HG02884 (cell line): ENCODE measurements at regions not wholly inside any gene's neighbourhood (a gene's known extent, or its start where the extent isn't known, plus 50 kb on each side); places are given as distances from the start of the nearest gene placed in this dataset.
"Not testable (repeated sequence)": the region's sequence is repeated elsewhere in the genome, so short reads cannot be mapped to it uniquely, and the experiment has no call there.

Source experiments
- ATAC-seq: cut with Tn5 transposase; IDR thresholded peaks from one replicate; pipeline ENCODE4 v1.9.1; 2021; ENCODE audit warnings: mild to moderate bottlenecking, moderate library complexity; ENCODE audit not compliant: unreplicated experiment

DNA sequence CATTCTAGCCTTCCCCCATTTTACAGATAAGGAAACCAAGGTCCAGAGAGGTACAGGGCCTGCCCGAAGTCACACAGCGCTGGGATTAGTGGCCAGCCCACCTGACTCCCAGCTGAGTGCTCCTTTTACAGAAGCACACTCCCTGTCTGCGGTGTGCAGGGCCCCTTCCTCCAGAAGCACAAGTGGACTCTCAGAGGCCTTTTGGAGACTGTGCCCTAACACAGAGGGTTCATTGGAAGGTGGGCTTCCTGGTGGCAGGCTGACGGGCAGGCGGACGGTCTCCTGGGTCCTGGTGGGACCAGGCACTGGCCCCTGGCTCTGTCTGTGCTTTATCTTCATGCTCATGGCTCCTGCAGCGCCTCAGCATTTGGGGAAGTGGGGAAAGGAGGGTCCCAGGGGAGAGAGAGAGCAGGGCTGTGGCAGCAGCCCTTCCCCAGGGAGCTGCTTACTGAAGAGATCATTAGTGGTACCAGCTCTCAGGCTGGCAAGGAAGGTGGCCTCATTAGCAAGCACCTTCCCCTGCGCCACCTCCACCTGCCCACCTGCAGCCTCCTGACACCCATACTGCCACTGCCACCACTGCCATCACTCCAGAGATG, 83.1 kb upstream of the GOLGA6L4 start:
- ATAC-seq: not testable (repeated sequence)

DNA sequence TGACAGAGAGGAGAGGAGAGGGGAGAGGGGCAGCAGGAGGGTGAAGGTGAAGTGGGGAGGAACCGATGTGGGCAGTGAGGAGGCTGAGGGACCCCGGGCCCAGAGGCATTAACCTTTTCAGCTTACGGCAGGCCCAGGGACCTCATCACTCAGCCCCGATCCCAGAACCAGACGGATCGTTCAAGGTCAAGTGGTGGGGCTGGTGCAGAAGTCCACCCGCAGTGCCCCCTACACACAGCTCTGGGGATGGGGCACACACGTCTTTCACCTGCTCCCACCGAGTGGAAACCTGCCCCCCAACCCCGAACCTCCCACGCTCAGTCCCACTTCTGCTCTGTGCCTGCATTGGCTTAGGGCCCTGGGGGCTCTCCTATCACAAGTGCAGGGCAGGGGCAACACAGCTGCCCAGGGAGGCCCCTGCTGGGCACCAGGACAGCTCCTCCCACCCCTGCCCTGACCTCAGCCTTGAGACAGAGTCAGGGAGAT, 81.9 kb upstream of the GOLGA6L4 start:
- ATAC-seq: not testable (repeated sequence)

DNA sequence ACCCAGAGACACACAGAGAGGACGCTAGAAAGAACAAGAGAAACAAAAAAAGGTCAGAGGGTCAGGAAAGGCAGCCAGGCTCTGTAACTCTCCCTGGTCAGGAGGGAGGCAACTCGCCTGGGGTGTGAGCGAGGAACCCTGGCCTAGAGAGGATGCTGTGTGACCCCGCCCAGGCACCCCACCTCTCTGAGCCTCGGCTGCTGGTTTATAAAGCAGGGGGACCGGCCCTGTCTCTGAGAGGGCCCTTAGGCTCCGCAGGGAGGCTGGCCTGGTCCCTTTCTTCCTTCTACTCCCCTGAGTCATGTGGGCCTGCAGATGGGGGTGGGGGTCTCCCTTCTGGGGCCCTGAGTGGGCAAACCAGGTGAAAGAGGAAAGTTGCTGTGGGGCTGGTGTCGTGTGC, 81.3 kb upstream of the GOLGA6L4 start:
- ATAC-seq: not testable (repeated sequence)

DNA sequence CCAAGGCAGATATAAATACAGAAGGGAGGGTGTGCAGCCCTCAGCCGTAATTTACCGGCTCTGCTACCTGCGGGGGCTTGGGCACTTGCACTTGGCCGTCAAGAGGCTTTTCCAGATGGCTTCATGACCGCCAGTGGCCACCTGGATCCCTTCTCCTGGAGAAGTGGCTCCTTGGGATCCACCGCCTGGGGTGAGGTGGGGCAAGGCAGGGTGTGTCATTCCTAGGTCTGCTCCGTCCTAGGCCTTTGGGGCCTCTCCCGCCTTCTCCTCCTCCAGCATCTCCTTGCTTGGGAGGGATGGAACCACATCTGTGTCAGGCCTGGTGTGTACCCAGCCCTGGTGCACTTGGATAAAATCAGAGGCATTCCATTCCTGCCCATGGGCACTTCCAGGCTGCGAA, 80.8 kb upstream of the GOLGA6L4 start:
- not testable (repeated sequence) for ATAC-seq

DNA sequence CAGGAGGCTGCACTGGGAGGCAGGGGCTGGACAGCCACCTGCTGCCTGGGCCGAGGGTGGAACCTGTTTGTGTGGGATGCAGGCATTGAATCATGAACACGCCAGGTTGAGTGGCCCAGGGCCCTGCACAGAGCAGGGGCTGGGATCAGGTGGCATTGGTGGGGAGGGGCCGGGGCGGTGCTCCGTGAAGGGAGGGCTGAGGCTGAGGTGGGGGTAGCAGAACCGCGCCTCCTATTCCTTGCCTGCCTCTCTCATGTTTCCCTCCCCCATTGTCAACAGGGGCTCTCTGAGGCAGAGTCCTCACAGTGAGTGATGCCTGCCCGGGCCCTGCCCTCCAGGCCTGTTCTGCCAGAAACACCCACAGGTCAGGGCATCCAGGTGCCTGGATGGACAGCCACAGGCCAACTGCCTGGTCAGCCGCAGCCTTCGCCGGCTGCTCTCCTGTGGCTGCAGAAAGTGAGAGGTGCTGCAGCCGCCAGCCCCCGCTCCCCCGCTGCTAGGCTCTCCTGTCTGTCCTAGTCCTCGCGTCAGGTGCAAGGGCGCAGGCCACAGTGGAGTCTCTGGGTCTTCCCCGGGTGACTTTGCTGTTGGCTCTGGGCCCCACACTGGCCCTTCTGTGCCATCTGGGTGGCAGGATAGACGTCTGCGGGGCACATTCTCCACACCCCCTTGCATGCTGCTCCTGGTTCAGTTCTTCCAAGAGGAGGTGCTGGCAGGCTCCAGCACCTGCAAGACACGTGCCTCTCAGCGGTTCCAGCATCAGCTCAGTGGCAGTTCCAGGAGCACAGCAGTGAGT, 79.6 kb upstream of the GOLGA6L4 start:
- ATAC-seq: not testable (repeated sequence)

DNA sequence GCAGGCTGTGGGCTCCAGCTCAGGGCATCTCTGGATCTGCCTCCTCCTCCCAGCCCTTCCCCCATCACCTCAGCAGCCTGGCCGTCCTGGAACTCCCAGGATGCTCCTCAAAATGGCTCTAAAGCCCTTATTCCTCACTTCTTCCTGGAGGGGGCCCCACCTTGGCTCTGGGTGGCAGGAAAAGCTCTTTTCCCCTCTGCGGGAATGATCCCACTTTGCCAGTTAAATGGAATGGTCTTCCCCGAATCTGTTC, 79.1 kb upstream of the GOLGA6L4 start:
- not testable (repeated sequence) for ATAC-seq

DNA sequence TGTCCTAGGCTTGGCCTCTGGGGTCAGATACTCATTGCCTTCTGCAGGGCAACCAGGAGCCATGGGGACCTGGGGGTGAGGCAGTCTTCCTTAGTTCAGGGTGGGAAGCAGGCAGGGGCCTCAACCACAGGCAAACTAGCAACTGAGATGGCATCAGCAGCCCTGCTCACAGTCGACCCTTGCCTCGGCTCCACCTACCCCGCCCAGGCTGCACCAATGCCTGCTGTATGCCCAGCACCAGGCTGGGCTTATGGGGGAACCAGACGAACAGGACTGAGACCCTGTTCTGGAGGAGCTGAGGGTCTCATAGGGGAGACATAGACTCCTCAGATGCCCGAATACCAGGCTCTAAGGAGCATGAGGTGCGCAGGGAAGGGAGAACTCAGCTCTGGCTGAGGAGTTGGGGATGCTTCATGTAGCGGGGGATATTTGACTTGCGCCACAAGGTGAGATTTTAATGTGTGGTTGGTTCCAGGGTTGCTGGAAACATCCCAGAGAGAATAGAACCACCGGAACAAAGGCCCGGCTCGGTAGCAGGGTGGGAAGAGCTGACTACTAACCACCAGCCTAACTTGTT, 78.4 kb upstream of the GOLGA6L4 start:
- not testable (repeated sequence) for ATAC-seq

DNA sequence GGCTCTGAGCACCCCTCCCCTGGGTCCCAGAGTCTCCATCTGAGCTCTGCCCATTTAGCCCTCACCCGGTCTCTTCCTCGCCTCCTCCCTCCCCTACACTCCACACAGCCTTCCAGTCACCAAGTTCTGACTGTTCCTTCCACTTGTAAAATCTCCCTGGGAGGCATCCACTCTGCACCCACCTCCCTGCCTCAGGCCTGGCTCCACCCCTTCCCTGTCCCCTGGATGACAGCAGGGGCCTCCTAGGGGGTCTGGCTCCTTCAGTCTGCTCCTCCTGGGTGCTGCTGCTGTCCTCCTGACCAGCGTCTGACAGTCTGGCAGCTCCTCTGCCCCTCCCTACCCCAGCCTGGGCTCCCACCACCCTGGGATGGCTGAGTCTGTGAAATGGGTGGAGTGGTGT, 77.7 kb upstream of the GOLGA6L4 start:
- not testable (repeated sequence) for ATAC-seq

DNA sequence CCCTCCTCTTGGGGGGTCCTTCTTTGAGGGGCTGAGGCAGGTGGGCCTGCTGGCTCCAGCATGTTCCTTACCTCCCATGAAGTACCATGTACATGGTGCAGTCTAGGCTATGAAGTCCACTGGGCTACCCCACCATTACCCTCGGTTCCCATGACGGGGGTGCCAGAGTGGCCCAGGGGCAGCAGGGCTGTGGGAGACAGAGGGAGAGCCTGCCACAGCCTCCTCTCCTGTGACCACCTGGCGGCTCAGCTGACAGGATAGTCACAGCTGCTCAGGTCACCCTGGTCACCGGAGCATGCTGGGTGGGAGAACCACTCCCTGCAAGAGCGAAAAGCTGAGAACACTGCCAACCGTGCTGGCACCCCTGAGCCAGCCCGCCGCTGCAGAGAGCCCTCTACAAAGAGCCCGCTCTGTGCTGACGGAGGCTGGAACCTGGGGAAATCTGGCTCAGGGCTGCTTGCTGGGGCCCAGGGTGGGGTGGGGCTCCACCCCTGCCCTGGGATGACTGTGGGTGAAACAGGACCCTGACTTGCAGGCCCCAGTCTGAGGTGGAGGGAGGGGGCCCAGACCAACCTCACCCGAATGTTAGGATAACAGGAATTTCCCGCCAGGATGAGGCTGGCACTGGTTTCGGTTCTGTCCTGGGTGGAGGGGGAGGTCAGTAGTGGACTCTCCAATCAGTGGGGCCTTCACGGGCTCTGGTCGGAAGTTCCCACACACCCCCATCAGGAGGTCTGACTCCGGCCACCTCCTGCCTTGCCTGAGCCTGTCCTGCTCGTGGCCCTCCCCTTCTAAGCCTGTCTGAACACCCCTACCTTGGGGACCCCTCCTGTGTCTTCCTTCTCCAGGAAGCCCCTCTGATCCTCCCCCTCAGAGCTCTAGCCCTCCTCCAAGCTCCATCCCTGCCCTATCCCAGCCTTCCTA, 76.0 kb upstream of the GOLGA6L4 start:
- not testable (repeated sequence) for ATAC-seq

DNA sequence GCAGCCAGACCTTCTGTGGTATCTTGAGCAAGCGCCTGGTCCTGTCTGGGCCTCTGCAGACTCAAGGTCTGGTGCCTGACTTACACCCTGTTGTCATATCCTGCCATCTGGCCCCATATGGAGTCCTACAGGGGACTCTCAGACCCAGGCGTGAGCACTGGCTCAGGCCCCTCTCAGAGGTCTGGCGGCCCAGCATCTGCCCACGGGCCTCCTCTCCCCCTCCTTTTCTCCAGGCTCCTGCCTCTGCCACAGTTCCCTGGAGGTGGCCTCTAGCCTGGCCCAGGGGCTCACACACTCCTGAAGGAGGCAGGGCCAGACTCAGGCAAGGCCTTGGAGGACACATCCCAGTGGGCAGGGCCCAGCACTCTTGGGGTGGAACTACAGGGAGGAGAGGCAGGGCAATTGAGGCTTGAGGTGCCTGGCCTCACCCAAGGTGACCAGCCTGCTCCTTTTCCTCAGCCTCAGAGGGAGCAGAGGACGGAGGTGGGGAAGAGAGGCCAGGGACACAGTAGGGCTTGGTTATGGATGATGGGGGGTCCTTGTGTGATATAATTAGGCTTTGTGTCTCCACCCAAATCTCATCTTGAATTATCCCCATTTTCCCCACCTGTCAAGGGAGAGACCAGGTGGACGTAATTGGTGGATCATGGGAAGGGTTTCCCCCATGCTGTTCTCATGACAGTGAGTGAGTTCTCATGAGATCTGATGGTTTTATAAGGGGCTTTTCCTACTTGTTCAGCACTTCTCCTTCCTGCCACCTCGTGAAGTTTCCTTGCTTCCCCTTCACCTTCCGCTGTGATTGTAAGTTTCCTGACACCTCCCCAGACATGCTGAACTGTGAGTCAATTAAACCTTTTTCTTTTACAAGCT, 70.9 kb upstream of the GOLGA6L4 start:
- ATAC-seq: not testable (repeated sequence)

DNA sequence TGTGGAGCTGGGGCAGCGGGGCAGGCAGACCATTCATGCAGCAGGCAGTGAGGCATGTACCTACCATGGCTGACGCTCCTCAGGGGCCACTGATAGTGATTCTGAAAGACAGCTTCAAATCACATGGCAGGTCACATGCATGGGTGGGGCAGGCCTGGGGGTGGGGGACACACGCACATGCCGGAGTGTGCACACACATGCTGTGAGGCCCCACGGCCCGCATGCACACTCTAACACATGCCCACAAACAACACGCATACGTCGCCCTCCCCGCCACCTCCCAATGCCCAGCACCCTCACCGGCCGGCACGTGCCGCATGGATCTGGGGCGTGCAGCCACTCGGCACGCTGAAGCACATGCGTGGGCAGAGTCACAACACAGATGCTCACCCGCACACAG, 65.5 kb upstream of the GOLGA6L4 start:
- not testable (repeated sequence) for ATAC-seq

DNA sequence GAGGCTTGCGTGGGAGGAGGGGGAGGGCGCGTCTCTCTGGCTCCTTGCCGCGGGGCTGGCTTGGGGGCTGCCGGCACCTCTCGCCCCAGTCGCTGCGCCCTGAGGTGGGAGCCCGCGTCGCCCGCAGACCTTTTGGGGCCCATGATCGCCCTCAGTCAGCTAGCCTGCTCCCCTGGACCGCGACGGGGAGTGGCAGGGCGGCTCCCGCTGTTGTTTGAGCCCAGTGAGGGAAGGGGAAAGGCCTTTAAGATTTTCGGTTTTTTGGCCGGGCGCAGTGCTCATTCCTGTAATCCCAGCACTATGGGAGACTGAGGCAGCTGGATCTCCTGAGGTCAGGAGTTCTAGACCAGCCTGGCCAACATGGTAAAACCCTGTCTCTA, 62.4 kb upstream of the GOLGA6L4 start:
- ATAC-seq: not testable (repeated sequence)
